Fibroblast of skin of right biceps (primary cell): ENCODE measurements at regions not wholly inside any gene's neighbourhood (a gene's known extent, or its start where the extent isn't known, plus 50 kb on each side); places are given as distances from the start of the nearest gene placed in this dataset.

Source experiments
- DNase-seq: peaks from one replicate; pipeline ENCODE4 v3.0.0-alpha.2; 2013

DNA sequence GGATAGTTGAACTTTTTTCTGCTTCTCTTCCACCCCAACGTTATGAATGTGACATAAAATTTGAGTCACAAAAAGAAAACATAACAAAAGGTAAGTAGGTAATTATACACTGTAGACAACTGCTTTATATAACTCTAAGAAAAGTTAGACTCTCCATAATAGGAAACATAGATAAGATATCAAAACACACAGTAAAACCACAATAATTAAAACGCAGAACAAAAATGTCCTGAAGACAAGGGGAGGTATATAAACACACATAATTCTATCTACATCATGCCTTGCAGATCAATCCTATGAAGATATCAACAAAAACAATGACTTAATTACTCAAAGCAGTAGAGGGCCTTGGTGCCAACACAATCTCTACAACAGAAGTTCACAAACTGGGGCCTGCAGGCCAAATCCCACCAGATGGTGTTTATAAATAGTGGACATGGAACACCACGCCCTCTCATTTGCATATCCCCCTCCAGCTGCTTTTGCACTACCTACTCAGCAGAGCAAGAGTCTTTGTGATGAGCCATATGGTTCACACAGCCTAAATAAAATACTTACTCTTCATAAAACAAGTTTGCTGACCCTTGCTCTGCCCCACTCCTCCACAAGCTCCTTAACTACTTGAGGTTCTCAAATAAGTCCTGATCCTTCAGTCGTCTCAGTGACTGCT lies 254.7 kb downstream of the KLF12 start:
- DNase-seq: no peak

GRCh38 chr13:73877399-73877798 lies 256.8 kb downstream of the KLF12 start:
- DNase-seq: no peak

DNA sequence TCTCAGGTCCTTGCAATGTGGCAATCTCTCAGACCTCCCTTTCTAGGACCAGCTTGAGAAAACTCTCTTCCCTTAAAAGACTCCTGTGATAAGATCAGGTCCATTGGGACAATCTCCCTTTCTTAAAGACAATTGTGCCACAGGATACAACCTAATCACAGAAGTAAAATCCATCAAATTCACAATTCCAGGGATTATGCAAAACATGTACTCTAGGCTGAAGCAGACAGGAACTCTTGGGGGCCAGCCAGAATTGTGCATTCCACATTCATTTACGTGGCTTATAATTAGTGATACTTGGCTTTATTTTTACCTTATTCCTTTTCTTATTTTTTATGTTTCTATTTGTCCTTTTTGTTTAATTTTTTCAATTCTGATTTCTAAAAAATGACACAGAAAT lies 257.9 kb downstream of the KLF12 start:
- peak; percentile 49 for DNase-seq

DNA sequence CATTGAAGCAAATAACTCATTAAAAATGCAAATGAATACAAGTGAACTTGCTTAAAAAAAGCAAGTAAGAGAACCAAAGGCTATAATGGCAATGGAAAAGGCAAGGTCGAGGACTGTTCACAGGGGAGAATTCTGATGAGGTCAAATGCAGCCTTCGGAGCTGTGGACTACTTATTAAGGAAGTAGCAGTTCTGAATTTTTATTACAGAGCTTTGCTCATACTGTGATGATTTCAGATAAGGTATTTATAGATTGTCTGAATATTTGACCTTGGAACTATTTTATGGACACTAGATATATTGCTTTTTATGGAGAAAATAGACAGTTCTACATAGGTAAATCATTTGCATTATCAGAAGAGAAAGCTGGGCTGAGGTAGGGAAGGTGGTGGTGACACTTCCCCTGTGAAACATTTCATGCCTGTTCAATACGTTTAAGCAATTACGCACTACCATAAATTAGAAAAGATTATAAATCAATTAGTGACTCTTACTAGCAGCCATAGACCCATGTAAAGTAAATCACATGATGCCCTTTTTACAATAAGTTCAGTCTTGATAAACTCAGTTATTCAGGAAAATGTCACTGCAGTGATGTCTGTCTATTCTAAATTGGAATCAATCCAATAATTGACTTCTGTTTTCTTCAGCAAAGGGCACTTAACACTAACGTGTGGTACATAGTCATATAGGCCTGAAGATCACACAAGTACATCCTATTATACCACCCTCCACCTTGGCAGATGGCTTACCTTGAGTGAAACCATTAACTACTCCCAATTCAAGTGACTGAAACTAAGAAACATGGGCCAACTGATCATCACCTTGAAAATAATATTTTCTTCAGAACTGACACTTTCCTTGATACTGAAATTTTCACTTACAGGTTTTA lies 260.0 kb downstream of the KLF12 start:
- no peak for DNase-seq

GRCh38 chr13:73872397-73872796 lies 261.8 kb downstream of the KLF12 start:
- DNase-seq: no peak

- DNase-seq: peak; percentile 79
These were observed 263.0 kb downstream of the KLF12 start for GRCh38 chr13:73870970-73871935.

GRCh38 chr13:73870036-73870741 lies 264.0 kb downstream of the KLF12 start:
- peak; percentile 43 for DNase-seq

DNA sequence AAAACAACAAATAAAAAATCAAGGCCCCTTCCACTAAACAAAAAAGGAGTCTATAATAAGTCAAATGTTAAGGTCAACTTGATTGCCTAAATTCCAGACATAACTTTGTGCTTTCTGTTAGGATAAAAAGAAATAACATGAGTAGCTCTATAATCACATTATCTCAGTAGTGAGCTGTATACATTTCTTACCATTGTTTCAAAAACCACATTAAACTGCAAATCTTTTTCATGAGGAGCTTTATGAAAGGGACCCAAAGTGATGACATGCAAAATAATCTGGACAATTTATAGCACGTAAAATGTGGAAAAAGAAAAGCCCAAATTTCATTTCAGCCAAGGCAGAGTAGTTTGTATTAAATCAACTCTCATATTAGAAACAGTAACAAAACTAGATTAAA lies 269.2 kb downstream of the KLF12 start:
- DNase-seq: peak; percentile 12

GRCh38 chr13:73861136-73861535 lies 273.1 kb downstream of the KLF12 start:
- DNase-seq: no peak

DNA sequence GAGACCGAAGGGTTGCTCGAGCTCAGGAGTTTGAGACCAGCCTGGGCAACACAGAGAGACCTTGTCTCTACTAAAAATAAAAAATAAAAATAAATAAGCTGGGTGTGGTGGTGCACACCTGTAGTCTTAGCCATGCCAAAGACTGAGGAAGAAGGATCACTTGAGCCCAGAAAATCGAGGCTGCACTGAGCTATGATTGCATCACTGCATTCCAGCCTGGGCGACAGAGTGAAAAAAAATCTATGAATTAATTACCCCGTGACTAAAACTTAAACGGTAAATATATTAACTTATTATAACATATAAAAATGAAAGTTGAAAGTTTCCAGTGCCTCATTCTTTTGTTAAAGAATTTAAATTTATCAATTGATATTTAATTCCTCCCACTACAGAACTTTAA lies 273.7 kb downstream of the KLF12 start:
- no peak for DNase-seq

DNA sequence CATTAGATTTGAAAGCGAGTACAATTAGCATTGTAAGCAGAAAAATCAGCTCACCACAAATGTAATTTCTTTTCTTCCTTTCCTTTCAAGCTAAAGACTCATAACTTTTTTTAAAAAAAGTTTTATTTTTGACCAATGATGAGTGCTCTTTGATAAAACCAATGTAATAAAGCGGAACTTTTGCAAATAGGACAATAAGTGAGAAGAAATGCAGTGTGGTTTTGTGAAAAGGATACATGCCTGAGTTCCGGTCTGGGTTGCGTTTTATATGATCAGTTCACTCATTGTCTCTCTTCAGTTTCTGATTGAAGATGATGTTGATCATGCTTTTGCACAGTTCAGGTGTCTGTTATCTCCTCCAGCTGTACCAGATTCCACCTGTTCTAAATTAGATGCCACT lies 274.4 kb downstream of the KLF12 start:
- no peak for DNase-seq

DNA sequence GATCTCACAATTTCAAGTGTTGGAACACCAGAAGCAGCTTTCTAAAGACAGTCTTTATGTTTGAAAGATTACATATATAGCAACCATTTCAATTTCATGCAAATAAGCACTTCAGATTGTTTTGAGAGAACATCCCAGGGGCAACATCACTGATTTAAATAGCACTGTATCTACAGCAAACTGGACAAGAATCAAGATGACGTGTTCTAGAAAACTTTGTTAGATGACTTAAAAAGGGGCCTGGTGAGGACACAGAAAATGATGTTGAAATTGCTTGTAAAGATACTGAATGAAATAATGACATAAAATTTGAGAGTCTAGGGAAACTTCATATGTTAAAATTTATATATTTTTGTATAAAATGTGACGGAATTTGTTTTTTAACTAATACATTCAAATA lies 277.1 kb downstream of the KLF12 start:
- peak; percentile 57 for DNase-seq

- no peak for DNase-seq
These were observed 283.1 kb downstream of the KLF12 start for GRCh38 chr13:73851104-73851503.

- DNase-seq: no peak
These were observed 283.9 kb downstream of the KLF12 start for GRCh38 chr13:73850104-73850873.

DNA sequence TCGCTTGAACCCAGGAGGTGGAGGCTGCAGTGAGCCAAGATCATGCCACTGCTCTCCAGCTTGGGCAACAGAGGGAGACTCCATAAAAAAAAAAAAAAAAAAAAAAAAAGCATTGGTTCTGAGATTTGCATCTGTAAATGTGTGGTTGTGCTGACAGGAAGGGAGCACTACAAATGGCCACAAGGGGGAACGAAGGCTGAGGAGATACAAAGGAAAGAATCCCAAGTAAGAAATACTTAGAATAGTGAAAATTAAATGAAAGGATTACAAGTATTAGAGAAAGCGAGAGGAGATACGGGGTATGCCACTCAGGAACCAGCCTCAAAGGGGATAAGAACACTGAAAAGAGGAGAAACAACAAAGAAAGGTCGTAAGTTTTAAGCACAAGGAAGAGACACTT lies 284.9 kb downstream of the KLF12 start:
- DNase-seq: peak; percentile 38

DNA sequence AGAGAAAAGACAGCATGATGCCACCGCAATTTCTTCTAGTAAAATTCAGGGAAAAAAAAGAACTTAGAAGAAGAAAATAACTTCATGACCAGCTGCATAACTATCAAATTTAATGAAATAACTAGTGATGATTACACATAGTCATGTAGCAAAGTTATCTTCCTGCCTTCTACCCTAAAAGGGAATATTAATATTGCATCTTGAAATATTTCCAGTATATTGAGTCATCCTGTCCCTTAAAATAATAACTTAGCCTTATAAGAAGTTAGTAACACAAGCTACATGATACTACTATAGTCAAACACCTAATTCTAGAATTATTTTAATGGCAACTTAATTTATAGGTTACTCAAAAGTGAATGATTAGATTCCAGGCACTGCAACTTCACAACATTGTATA lies 289.2 kb downstream of the KLF12 start:
- DNase-seq: peak; percentile 56

DNA sequence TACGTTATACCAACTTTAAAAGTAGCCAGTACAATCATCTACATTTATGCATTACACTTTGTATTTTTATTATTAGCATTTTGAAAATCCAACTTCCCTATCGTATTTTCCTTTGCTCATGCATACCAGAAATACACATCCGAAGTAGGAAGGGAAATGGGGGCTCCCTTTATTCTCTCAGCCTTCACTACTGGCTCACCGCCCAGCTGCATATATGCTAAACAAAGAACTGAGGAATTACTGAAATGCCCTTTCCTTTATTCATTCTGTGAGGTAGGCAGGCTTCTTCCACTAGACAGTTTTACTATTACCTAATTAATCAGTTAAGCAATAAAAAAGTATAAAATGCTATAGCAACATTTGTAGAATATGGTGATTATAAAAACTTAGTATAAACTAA lies 291.6 kb downstream of the KLF12 start:
- DNase-seq: peak; percentile 30

GRCh38 chr13:73842184-73842583 lies 292.0 kb downstream of the KLF12 start:
- no peak for DNase-seq

GRCh38 chr13:73837147-73837546 lies 297.1 kb downstream of the KLF12 start:
- no peak for DNase-seq

DNA sequence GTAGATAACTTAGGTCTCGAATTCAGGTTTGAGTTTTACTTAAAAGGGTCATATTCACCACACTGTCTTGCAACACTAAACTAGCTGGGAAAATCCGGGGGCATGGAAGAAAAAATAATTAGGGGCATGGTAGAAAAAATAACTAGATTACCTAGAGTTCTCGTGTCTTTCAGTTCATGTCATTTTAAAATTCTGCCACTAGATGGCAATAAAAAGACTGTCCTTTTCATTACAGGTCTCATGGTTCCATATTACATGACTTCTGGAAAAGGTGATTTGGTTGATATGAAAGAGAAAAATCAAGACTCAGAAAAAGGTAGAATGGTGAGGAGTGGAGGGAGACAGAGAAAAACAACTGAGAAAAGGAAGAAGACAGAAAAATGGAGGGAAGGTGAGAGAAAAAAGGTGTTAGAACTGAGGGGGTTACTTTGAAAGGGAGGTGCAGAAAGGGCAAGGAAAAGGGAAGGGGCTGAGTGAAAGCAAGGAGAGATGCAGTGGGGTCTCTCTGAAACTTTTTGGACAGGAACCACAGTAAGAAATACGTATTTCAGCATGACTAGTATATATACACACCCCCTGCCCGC lies 299.0 kb downstream of the KLF12 start:
- DNase-seq: peak; percentile 50
